AG10803 (cell line): ENCODE measurements at regions not wholly inside any gene's neighbourhood (a gene's known extent, or its start where the extent isn't known, plus 50 kb on each side); places are given as distances from the start of the nearest gene placed in this dataset.

Source experiments
- DNase-seq: peaks from one replicate; pipeline ENCODE4 v3.0.0; 2010; ENCODE audit warnings: low read depth
- H3K4me3 ChIP-seq: 2 replicates; pipeline ENCODE4 v1.5.1; 2011; ENCODE audit warnings: mild to moderate bottlenecking, low read length, control low read depth
- TF ChIP-seq, protein P1 (sequence below): conservative IDR thresholded peaks from 2 replicates; pipeline ENCODE4 v1.5.1; 2011; ENCODE audit warnings: mild to moderate bottlenecking, low read length, control low read depth, inconsistent platforms

DNA sequence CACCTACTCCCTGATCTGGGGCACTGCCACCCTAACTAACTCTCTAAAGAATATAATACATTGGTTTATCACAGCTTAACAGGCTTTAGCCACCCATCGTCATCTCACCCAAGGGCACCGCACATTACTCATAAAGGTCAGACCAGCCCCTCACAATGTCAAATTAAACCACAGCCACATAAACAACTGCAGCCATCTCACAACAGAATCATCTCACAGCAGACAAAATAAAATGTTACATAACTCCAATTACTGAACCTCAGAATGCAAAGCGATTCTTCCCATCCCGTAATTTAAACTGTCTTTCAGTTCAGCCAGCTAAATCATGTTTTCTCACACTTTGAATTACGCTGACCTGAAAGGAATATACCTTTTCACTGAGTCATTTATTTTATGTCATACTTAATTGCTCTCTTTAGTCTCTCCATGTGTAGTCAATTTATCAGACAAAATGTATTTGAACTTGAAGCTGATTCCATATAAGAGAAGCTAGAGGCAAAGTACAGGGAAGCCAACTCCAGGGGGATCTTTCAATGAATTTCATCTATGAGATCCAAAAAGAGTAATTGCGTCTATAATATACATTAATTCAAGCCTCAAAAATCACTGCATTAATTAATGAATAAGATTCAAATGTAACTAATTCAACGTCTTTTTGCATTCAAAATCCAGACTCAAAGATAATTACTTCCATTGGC lies 96.9 kb upstream of the NEBL start:
- TF ChIP-seq, protein P1, sequence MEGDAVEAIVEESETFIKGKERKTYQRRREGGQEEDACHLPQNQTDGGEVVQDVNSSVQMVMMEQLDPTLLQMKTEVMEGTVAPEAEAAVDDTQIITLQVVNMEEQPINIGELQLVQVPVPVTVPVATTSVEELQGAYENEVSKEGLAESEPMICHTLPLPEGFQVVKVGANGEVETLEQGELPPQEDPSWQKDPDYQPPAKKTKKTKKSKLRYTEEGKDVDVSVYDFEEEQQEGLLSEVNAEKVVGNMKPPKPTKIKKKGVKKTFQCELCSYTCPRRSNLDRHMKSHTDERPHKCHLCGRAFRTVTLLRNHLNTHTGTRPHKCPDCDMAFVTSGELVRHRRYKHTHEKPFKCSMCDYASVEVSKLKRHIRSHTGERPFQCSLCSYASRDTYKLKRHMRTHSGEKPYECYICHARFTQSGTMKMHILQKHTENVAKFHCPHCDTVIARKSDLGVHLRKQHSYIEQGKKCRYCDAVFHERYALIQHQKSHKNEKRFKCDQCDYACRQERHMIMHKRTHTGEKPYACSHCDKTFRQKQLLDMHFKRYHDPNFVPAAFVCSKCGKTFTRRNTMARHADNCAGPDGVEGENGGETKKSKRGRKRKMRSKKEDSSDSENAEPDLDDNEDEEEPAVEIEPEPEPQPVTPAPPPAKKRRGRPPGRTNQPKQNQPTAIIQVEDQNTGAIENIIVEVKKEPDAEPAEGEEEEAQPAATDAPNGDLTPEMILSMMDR, result no peak
- H3K4me3 ChIP-seq, result no peak overlapping the region

DNA sequence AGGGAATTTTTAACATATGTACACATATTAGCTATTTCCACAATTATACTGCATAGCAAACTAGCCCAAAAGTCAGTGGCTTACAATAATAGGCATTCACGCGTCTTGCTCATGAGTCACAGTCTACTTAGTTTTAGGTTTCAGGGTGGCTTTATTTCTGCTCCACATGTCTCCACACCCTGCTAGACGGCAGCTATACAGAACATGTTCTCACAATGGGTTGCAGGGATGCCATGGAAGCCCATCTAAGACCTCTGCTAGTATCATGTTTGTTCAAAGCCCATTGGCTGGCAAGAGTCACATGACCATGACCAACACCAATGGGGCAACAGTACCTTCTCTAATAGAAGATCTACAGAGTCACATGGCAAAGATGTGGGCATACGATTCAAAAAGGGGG lies 96.3 kb upstream of the NEBL start:
- no peak for DNase-seq
- TF ChIP-seq, protein P1, result no peak
- no peak overlapping the region for H3K4me3 ChIP-seq

More for the DNA sequence above, 96.9 kb upstream of the NEBL start:
- peak; percentile 3 for DNase-seq

DNA sequence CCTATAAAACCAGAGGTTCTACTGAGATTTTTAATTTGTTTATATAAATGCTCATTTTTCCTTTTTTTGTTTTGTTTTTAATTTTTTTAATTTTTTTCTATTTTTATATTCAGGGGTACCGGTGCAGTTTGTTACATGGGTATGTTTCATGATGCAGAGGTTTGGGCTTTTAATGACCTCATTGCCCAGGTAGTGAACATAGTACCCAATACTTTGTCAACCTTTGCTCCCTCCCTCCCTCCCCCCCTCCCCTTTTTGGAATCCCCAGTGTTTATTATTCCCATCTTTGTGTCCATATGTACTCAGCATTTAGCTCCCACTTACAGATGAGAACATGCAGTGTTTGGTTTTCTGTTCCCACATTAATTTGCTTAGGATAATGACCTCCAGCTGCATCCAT lies 94.4 kb upstream of the NEBL start:
- no peak for DNase-seq
- no peak overlapping the region for H3K4me3 ChIP-seq
- TF ChIP-seq, protein P1, result no peak

DNA sequence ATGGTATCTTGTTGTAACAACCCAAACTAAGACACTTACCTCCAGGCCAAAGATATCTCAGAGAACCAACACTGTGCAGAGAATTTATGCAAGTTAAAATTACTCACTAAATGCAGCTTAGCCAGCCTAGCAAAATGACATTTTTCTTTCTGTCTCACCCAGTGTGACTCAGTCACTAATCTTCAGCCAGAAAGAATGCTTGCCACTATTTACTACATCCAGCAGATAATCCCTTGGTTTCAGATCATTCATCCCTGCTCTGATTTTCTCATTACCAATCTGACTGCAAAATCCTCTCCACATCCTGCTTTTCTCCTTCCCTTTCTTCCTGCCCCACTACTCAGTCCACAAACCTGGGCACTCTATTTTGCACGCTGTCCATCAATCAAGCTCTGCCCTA lies 93.5 kb upstream of the NEBL start:
- no peak overlapping the region for H3K4me3 ChIP-seq
- peak; percentile 20 for DNase-seq
- TF ChIP-seq, protein P1, result no peak

DNA sequence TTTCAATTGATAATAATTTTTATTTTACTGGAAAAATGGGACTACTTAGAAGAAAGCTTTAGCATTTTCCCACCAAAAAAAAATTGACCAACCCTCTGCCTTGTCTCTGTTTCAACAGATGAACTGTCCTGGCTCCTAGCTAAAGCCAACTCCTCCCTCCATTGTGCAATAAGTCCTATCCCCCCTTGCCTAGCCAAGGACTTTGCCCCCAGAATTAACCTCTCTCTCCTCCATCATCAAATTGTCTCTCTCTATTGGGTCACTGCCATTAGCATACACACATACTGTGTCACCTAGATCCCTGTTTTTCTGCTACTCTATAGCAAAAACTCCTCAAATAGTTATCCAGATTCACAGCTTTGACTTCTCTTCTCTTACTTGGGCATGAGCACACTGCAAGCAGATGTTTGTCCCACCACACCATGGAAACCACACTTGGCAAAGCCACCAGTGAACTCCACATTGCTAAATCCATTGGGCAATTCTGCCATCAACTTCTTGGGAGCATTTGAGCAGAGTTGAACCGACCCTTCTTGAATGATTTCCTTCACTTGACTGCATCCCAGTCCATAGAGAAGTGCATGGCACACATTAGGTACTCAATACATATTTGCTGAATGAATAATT lies 91.4 kb upstream of the NEBL start:
- TF ChIP-seq, protein P1, result no peak
- peak; percentile 32 for DNase-seq
- no peak overlapping the region for H3K4me3 ChIP-seq

DNA sequence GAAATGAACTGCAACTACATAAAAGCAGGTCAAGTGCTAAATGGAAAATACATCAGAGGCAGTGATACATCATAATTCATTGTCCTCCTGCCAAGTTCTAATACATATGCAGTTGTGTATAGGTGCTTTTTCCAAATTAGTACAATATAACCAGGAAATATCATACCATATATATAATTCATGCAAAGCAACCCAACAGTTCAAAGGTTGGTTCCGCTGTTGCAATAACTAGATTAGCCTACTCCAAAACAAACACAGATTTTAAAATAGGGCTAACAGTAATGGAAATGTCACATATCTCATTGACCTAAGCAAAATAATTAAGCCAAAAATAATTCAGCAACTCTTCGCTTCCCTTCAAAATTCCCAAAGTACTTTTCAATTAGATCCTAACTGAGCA lies 88.9 kb upstream of the NEBL start:
- TF ChIP-seq, protein P1, result no peak
- no peak overlapping the region for H3K4me3 ChIP-seq
- no peak for DNase-seq

DNA sequence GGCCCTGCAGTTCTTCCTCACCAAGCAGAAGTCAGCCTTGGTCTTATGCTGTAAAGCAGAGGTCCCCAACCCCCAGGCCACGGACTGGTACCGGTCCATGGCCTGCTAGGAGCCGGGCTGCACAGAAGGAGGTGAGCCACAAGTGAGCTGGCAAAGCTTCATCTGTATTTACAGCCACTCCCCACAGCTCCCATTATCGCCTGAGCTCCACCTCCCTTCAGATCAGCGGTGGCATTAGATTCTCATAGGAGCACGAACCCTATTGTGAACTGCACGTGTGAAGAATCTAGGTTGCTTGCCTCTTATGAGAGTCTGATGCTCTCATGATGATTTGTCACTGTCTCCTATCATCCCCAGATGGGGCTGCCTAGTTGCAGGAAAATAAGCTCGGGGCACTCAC lies 87.6 kb upstream of the NEBL start:
- TF ChIP-seq, protein P1, result no peak
- no peak for DNase-seq

More for the DNA sequence above, 87.6 kb upstream of the NEBL start:
- H3K4me3 ChIP-seq, result no peak overlapping the region
